Keratinocyte (primary cell): ENCODE measurements at regions not wholly inside any gene's neighbourhood (a gene's known extent, or its start where the extent isn't known, plus 50 kb on each side); places are given as distances from the start of the nearest gene placed in this dataset.

Experiments
- DNase-seq: peaks from one replicate; pipeline ENCODE4 v3.0.0-alpha.2; 2011; ENCODE audit warnings: low read depth, missing footprints, low spot score
- FAIRE-seq: peaks from 2 replicates; lab custom pipeline; 2011; peaks lifted over from hg19 to GRCh38; lab: Jason Lieb, UNC
- H2AFZ ChIP-seq: 2 replicates; pipeline ENCODE4 v1.6.0; 2012; ENCODE audit warnings: low read length, control low read depth, inconsistent platforms; ENCODE audit not compliant: control insufficient read depth
- H3K27ac ChIP-seq: 2 replicates; pipeline ENCODE4 v1.5.1; 2011; ENCODE audit warnings: low read length; ENCODE audit not compliant: control insufficient read depth, insufficient read depth
- H3K27me3 ChIP-seq: 3 replicates; pipeline ENCODE4 v1.6.0; 2011; ENCODE audit warnings: low read length; ENCODE audit not compliant: control insufficient read depth, insufficient read depth; ENCODE audit errors: extremely low read depth
- H3K36me3 ChIP-seq, 2 experiments: 2 replicates in 1 of 2; 3 replicates in 1 of 2; pipeline ENCODE4 v1.5.1; 2011; ENCODE audit warnings: low read length in 2 of 2, mild to moderate bottlenecking in 1 of 2; ENCODE audit not compliant: control insufficient read depth in 2 of 2, insufficient read depth in 2 of 2; ENCODE audit errors: extremely low read depth in 1 of 2
- H3K4me1 ChIP-seq: 3 replicates; pipeline ENCODE4 v1.5.1; 2011; ENCODE audit warnings: low read length; ENCODE audit not compliant: control insufficient read depth, insufficient read depth; ENCODE audit errors: extremely low read depth
- H3K4me2 ChIP-seq: 3 replicates; pipeline ENCODE4 v1.6.0; 2011; ENCODE audit warnings: low read depth, low read length; ENCODE audit not compliant: control insufficient read depth, insufficient read depth; ENCODE audit errors: extremely low read depth
- H3K4me3 ChIP-seq, 3 experiments: fragments of 200-600 bp in 1 of 3; sonication (generic) in 1 of 3; 2 replicates in 2 of 3; 3 replicates in 1 of 3; pipeline ENCODE4 v1.5.1; 2011 to 2016; ENCODE audit warnings: low read length in 3 of 3, mild to moderate bottlenecking in 3 of 3, control low read depth in 2 of 3, inconsistent platforms in 1 of 3, low read depth in 1 of 3, mixed read lengths in 1 of 3, mixed run types in 1 of 3, moderate library complexity in 1 of 3; ENCODE audit not compliant: control insufficient read depth in 2 of 3, insufficient read depth in 2 of 3; ENCODE audit errors: extremely low read depth in 1 of 3
- H3K79me2 ChIP-seq: 2 replicates; pipeline ENCODE4 v1.6.0; 2012; ENCODE audit warnings: low read length; ENCODE audit not compliant: control insufficient read depth, insufficient read depth
- H3K9ac ChIP-seq: 3 replicates; pipeline ENCODE4 v1.6.0; 2011; ENCODE audit warnings: low read length; ENCODE audit not compliant: control insufficient read depth, insufficient read depth; ENCODE audit errors: extremely low read depth
- H3K9me1 ChIP-seq: 3 replicates; pipeline ENCODE4 v1.6.0; 2011; ENCODE audit warnings: low read length; ENCODE audit not compliant: control insufficient read depth, insufficient read depth; ENCODE audit errors: extremely low read depth
- H3K9me3 ChIP-seq: 2 replicates; pipeline ENCODE4 v1.5.1; 2012; ENCODE audit warnings: low read depth, low read length; ENCODE audit not compliant: control insufficient read depth
- H4K20me1 ChIP-seq: 3 replicates; pipeline ENCODE4 v1.6.0; 2011; ENCODE audit warnings: low read length; ENCODE audit not compliant: control insufficient read depth, insufficient read depth; ENCODE audit errors: extremely low read depth
- EZH2 ChIP-seq: IDR thresholded peaks from one replicate; pipeline ENCODE4 v1.6.1; 2012; ENCODE audit warnings: inconsistent platforms, mild to moderate bottlenecking, low read length, moderate library complexity
- dilution Hi-C: fragments of 300-500 bp; cut with MboI; formaldehyde crosslinking; loops from one replicate; pipeline ENCODE4 v1.7.0; 2020; ENCODE audit warnings: low sequenced_read_pairs; ENCODE audit not compliant: extremely low pct_ligation_motif_present
- TF ChIP-seq, protein P1 (sequence below), 3 experiments: IDR thresholded peaks in 1 of 3; conservative IDR thresholded peaks in 1 of 3; optimal IDR thresholded peaks in 1 of 3; 2 replicates in 2 of 3; 3 replicates in 1 of 3; pipeline versions ENCODE3 to v1.5.1; 2011; ENCODE audit warnings: low read length in 3 of 3, mild to moderate bottlenecking in 3 of 3, moderate library complexity in 2 of 3, control low read depth in 1 of 3, inconsistent platforms in 1 of 3; ENCODE audit not compliant: insufficient read depth in 2 of 3; ENCODE audit errors: extremely low read depth in 1 of 3

DNA sequence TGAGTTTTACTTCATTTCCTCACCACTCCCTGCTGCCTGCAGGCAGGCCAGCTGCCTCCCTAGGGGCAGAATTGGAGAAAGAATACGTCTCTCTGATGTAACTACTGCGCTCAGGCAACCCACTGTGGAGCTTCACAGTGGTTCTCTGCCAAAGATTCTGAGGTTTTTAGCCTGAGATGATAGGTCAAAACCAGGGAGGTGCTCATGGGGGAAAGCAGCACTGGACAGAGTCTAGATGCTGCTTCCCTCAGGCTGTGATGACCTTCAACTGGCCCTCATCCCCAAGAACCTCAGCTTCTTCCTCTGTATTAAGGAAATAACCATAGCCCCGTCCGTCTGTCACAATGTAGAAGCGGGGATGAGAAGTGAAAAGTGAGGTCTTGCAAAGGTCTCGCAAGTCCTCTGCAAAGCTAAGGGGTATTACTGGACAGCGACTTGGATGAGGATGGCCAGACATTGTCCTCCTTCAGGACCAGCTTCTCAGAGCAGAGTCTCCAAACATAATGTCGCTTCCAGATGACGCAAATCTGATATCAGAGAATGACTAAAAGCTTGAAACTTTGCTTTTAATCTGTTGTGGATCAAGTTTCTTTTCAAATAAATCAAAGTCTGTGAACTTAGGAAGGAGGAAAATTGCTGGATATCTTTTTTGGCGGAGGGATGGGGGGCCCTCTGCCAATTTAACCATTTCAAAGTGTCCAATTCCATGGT lies 65.9 kb upstream of the ATP5PO start:
- Histone ChIP-seq H3K27ac (no peak overlapping the region), H3K36me3 (no peaks in the 10 kb centered on the region), H3K27me3 (no peaks in the 10 kb centered on the region), H3K9me3 (no peaks in the 10 kb centered on the region), H3K9me1 (no peaks in the 10 kb centered on the region), H3K9ac (no peak overlapping the region), H4K20me1 (no peaks in the 10 kb centered on the region), H3K4me2 (no peak overlapping the region), H2AFZ (no peak overlapping the region), H3K4me1 (peaks cover 9% of the 10 kb centered on the region), H3K79me2 (no peaks in the 10 kb centered on the region), H3K4me3 (no peak overlapping the region)
- dilution Hi-C loops: no loop called here
- no peak for FAIRE-seq
- no peak for DNase-seq
- no peak for TF ChIP-seq EZH2
- TF ChIP-seq, protein P1, sequence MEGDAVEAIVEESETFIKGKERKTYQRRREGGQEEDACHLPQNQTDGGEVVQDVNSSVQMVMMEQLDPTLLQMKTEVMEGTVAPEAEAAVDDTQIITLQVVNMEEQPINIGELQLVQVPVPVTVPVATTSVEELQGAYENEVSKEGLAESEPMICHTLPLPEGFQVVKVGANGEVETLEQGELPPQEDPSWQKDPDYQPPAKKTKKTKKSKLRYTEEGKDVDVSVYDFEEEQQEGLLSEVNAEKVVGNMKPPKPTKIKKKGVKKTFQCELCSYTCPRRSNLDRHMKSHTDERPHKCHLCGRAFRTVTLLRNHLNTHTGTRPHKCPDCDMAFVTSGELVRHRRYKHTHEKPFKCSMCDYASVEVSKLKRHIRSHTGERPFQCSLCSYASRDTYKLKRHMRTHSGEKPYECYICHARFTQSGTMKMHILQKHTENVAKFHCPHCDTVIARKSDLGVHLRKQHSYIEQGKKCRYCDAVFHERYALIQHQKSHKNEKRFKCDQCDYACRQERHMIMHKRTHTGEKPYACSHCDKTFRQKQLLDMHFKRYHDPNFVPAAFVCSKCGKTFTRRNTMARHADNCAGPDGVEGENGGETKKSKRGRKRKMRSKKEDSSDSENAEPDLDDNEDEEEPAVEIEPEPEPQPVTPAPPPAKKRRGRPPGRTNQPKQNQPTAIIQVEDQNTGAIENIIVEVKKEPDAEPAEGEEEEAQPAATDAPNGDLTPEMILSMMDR (optimal IDR thresholded peaks at IDR 0.05 in 1 of 3, IDR thresholded peaks at IDR 0.05 in 1 of 3, conservative IDR thresholded peaks at IDR 0.05 in 1 of 3; ENCODE audit: extremely low read depth in 1 of 3, insufficient read depth in 2 of 3, low read length in 3 of 3): no peak

DNA sequence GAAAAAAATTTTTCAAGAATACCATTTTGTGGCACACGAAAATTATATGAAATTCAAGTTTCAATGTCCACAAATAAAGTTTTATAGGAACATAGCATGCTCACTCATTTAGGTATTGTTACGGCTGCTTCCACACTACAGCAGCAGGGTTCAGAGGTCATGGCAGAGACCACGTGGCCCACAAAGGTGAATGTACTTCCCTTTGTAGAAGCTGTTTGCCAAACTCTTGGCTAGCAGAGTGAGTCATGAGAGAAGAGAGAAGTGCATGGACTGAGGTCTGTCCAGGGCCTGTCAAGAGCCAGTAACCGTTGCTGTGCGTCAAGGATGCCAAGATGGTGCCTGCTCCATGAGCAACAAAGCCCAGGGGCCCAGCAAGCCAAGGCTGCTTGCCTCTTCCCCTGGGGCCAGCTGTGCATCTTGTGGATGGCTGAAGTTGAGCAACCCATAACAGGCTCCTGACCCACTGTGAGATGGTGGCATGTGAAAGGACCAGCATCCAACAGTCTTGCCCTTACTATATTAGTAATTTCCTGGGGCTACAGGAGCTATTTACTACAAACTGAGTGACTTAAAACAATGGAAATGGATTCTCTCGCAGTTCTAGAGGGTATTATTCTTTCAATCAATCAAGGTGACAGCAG lies 64.8 kb upstream of the ATP5PO start:
- H3K79me2 ChIP-seq: no peaks in the 10 kb centered on the region
- TF ChIP-seq, protein P1 (optimal IDR thresholded peaks at IDR 0.05 in 1 of 3, IDR thresholded peaks at IDR 0.05 in 1 of 3, conservative IDR thresholded peaks at IDR 0.05 in 1 of 3; ENCODE audit: extremely low read depth in 1 of 3, insufficient read depth in 2 of 3, low read length in 3 of 3): no peak
- TF ChIP-seq EZH2: no peak
- H3K36me3 ChIP-seq: no peaks in the 10 kb centered on the region
- H3K9me1 ChIP-seq: no peaks in the 10 kb centered on the region
- H3K9me3 ChIP-seq: no peaks in the 10 kb centered on the region
- H3K9ac ChIP-seq: no peak overlapping the region
- H2AFZ ChIP-seq: no peak overlapping the region
- FAIRE-seq (no peak), DNase-seq (no peak)
- H3K27ac ChIP-seq: no peak overlapping the region
- dilution Hi-C loops: no loop called here
- no peak overlapping the region for H3K4me2 ChIP-seq
- H3K4me1 ChIP-seq: peaks cover 18% of the 10 kb centered on the region
- no peaks in the 10 kb centered on the region for H3K27me3 ChIP-seq
- H4K20me1 ChIP-seq: no peaks in the 10 kb centered on the region
- H3K4me3 ChIP-seq: no peak overlapping the region
